ENCODE measurements at regions not wholly inside any gene's neighbourhood (a gene's known extent, or its start where the extent isn't known, plus 50 kb on each side); places are given as distances from the start of the nearest gene placed in this dataset.

- Histone ChIP-seq H3K27ac (no peak overlapping the region), H3K9me3 (ENCODE audit: control insufficient read depth, low read length) (no peaks in the 10 kb centered on the region), H3K36me3 (ENCODE audit: control insufficient read depth, insufficient read depth, low read length) (no peaks in the 10 kb centered on the region), H3K79me2 (no peaks in the 10 kb centered on the region), H2AFZ (no peak overlapping the region), H3K4me1 (no peaks in the 10 kb centered on the region), H3K27me3 (ENCODE audit: control insufficient read depth, insufficient read depth, low read length) (no peaks in the 10 kb centered on the region), H3K4me2 (ENCODE audit: low read length) (no peak overlapping the region), H3K9ac (no peak overlapping the region), H3K4me3 (ENCODE audit: low read depth, low read length) (no peak overlapping the region)
- no peak for TF ChIP-seq CTCF (IDR thresholded peaks at IDR 0.05)
Measured at GRCh38 chr18:67788310-67789164, 272.0 kb upstream of the DSEL start.

GRCh38 chr18:67783196-67783946 lies 266.9 kb upstream of the DSEL start:
- Histone ChIP-seq H3K4me1 (no peaks in the 10 kb centered on the region), H3K27ac (no peak overlapping the region), H2AFZ (no peak overlapping the region), H3K9ac (no peak overlapping the region), H3K36me3 (ENCODE audit: control insufficient read depth, insufficient read depth, low read length) (no peaks in the 10 kb centered on the region), H3K27me3 (ENCODE audit: control insufficient read depth, insufficient read depth, low read length) (no peaks in the 10 kb centered on the region), H3K9me3 (ENCODE audit: control insufficient read depth, low read length) (no peaks in the 10 kb centered on the region), H3K4me2 (ENCODE audit: low read length) (no peak overlapping the region), H3K4me3 (ENCODE audit: low read depth, low read length) (no peak overlapping the region), H3K79me2 (no peaks in the 10 kb centered on the region)
- no peak for TF ChIP-seq CTCF (IDR thresholded peaks at IDR 0.05)

GRCh38 chr18:67778016-67778415 lies 261.5 kb upstream of the DSEL start:
- Histone ChIP-seq H3K27ac (no peak overlapping the region), H3K4me1 (no peaks in the 10 kb centered on the region), H3K36me3 (ENCODE audit: control insufficient read depth, insufficient read depth, low read length) (no peaks in the 10 kb centered on the region), H3K27me3 (ENCODE audit: control insufficient read depth, insufficient read depth, low read length) (no peaks in the 10 kb centered on the region), H3K9me3 (ENCODE audit: control insufficient read depth, low read length) (no peaks in the 10 kb centered on the region), H3K4me2 (ENCODE audit: low read length) (no peak overlapping the region), H2AFZ (no peak overlapping the region), H3K4me3 (ENCODE audit: low read depth, low read length) (no peak overlapping the region), H3K79me2 (no peaks in the 10 kb centered on the region), H3K9ac (no peak overlapping the region)
- TF ChIP-seq CTCF (IDR thresholded peaks at IDR 0.05), result no peak

- Histone ChIP-seq H3K4me2 (ENCODE audit: low read length) (no peak overlapping the region), H3K27ac (no peak overlapping the region), H3K4me3 (ENCODE audit: low read depth, low read length) (no peak overlapping the region), H2AFZ (no peak overlapping the region), H3K36me3 (ENCODE audit: control insufficient read depth, insufficient read depth, low read length) (no peaks in the 10 kb centered on the region), H3K9ac (no peak overlapping the region), H3K9me3 (ENCODE audit: control insufficient read depth, low read length) (no peaks in the 10 kb centered on the region), H3K27me3 (ENCODE audit: control insufficient read depth, insufficient read depth, low read length) (no peaks in the 10 kb centered on the region), H3K79me2 (no peaks in the 10 kb centered on the region), H3K4me1 (no peaks in the 10 kb centered on the region)
- no peak for TF ChIP-seq CTCF (IDR thresholded peaks at IDR 0.05)
Measured at GRCh38 chr18:67776929-67777328, 260.4 kb upstream of the DSEL start.

All from parathyroid adenoma (tissue), 2 donors.